Activated CD8-positive, alpha-beta memory T cell treated with anti-CD3 and anti-CD28 coated beads for 4 hours (primary cell): ENCODE measurements at regions not wholly inside any gene's neighbourhood (a gene's known extent, or its start where the extent isn't known, plus 50 kb on each side); places are given as distances from the start of the nearest gene placed in this dataset.

ENCODE experiments used
- DNase-seq, 2 donors: peaks; one replicate each; pipeline ENCODE4 v3.0.0-alpha.2; 2020; ENCODE audit warnings: low read depth in 2 of 2

- no peak for DNase-seq
Observed at GRCh38 chr20:48180024-48180423, 394.7 kb upstream of the SULF2 start.

DNA sequence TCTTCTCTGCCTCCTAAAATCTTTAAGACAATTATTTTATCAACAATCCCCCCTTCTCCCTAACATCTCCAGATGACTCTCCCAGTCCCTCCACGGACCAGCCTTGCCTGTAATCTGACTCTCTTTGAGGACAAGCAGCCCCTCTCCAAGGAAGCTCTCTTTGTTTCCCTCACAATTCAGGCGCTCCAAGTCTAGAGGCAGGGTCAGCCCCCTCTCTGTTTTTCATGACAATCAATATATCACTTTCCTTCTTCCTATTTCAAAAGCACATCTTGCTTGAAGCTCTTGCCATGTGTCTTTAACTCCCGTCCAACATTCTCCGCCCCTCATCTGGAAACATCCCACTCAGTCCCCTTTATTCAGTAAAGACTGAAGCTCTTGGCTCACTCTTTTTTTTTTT, 393.4 kb upstream of the SULF2 start:
- DNase-seq = no peak

- DNase-seq = no peak
Observed at GRCh38 chr20:48177058-48177457, 391.8 kb upstream of the SULF2 start.

DNA sequence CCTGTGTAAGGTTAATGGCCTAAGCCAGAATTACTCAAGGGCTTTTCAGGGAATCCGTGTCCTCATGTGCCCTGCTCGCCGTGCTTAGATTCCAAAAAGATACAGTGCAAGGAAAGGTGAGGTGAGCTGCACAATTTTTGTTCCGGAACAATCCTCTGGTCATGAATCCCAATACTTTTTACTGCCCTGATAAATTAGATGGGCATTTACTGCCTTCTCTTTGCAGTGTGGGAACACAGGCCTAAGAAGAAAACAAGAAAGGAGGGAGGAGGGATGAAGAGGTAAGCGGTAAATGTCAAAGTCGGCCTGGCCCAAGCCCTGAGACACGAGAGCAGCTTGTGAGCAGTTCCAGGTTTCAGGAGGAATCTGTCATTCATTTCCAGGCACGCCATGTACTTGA, 390.9 kb upstream of the SULF2 start:
- DNase-seq = no peak

- no peak for DNase-seq
Observed at GRCh38 chr20:48175261-48175660, 390.0 kb upstream of the SULF2 start.

GRCh38 chr20:48172357-48172702, 387.0 kb upstream of the SULF2 start:
- no peak for DNase-seq

- no peak for DNase-seq
Observed at GRCh38 chr20:48171626-48172356, 386.5 kb upstream of the SULF2 start.

DNA sequence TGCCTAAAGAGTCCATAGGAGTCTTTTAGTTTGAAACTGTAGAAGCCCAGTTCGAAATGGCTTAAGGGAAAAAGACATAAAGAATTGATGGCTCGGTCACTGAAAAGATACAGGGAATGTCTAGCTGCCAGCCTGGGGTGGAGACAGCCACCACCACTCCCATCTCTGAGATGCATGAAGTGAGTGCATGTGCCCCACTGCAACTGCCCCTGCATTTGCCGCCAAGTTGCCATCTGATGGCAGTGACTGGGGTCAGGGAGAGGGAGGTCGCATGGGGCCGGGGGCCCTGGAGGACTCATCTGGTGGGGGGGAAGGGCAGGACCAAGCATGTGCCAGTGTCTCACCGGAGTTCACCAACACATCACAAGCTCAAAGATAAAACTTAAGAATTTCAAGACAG, 385.8 kb upstream of the SULF2 start:
- DNase-seq = no peak

- DNase-seq = no peak
Observed at GRCh38 chr20:48170625-48171024, 385.3 kb upstream of the SULF2 start.

- DNase-seq = no peak
Observed at GRCh38 chr20:48169650-48170225, 384.5 kb upstream of the SULF2 start.

GRCh38 chr20:48166082-48166835, 381.0 kb upstream of the SULF2 start:
- DNase-seq = no peak

DNA sequence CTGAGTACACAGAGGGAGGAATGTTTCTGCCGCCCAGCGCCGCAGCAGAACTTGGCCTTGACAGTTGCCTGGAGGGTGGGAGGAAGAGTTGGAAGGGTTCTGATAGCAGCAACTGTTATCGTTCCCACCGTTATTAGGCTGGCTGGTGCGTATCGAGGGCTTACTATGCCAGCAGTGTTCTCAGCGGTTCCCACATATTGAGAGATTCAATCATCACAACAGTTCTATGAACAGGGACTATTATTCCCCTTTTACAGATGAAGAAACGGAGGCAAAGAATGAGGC, 380.1 kb upstream of the SULF2 start:
- no peak for DNase-seq

GRCh38 chr20:48164566-48165400, 379.5 kb upstream of the SULF2 start:
- no peak for DNase-seq

- no peak for DNase-seq
Observed at GRCh38 chr20:48164034-48164433, 378.8 kb upstream of the SULF2 start.

- DNase-seq = no peak
Observed at GRCh38 chr20:48163505-48163904, 378.2 kb upstream of the SULF2 start.

DNA sequence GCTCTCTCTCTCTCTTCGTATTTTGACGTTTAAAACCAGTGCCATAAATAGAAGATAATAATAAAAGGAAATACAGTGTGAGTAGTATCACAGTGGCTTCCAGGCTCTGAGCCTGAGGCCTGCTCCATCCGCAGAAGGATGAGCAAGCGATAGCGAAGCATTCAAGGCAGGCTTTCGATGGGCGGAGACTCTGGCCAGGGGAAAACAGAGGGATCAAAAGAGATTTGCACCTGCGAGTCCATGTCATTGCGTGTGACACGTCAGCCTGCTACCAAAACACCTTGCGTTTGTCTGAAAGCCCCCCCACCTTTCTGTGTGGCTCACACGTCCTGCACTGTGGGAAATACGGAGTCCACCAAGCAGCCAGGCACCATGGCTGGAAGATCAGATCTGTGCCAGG, 377.3 kb upstream of the SULF2 start:
- no peak for DNase-seq

DNA sequence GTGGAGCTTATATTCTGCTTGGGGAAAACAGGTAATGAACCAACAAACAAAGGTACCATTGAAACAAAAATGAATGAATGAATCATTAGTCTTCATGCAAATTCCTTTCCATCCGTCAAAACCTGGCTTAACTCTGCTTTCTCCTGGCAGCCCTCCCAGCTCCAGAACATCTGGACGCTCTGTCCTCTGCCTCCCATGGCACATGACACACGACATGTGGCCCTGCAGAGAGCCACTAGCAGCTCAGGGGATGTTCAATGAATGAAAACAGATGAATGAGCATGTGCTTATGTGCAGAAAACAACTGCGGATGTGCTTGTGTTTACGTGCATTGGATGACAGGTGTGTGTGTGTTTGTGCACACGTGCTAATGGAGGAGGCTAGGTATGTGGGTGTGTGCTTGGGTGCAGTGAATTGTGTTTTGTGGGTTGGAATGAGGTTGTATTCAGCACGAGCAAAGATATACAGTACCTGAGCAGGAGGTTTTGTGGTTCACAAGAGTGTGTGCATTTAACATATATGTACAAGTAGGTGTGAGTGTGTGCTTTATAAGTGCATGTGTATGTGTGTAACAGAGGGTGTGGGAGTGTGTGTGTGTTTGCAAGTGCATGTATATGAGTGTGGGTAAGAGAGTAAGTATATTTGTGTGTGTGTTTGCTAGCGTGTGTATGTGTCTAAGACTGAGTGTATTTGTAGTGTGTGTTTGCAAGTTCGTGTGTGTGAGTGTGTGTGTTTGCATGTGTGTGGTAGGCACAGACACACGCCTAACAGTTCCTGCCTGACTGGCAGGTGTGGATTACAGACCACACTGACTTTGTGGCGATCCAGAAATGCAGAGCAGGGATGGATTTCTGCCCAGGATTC, 374.1 kb upstream of the SULF2 start:
- no peak for DNase-seq

GRCh38 chr20:48158014-48158413, 372.7 kb upstream of the SULF2 start:
- DNase-seq = no peak

DNA sequence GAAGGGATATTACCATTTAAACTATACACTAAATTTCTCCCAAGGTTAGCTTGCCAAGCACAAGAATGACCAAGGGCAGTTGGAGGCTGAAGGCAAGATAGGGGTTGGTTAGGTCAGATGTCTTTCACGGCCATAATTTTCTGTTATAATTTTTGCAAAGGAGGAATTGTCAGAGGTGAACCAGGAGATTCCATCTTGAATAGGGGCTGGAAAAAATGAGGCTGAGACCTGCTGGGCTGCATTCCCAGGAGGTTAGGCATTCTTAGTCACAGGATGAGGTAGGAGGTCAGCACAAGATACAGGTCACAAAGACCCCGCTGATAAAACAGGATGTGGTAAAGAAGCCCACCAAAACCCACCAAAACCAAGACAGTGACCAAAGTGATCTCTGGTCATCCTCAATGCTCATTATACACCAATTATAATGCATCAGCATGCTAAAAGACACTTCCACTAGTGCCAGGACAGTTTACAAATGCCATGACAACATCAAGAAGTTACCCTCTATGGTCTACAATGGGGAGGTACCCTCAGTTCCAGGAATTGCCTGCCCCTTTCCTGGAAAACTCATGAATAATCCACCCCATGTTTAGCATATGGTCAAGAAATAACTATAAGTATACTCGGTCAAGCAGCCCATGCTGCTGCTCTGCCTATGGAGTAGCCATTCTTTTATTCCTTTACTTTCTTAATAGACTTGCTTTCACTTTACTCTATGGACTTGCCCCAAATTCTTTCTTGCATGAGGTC, 371.8 kb upstream of the SULF2 start:
- no peak for DNase-seq

DNA sequence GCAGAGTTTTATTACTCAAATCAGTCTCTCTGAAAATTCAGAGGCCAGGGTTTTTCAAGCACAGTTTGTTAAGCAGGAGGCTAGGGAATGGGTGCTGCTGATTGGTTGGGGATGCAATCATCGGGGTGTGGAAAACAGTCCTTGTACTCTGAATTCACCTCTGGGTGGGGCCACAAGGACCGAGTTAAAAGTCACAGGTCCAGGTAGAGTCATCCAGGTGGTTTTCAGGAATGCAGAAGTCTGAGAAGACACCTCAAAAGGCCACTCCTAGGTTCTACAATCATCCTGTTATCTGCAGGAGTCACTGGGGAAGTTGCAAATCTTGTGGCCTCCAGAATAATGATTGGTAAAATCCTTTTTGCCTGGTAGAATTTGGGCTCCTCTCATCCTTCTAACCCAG, 371.2 kb upstream of the SULF2 start:
- DNase-seq = no peak

- DNase-seq = no peak
Observed at GRCh38 chr20:48155268-48155667, 370.0 kb upstream of the SULF2 start.
